ENCODE measurements at regions not wholly inside any gene's neighbourhood (a gene's known extent, or its start where the extent isn't known, plus 50 kb on each side); places are given as distances from the start of the nearest gene placed in this dataset.
"Not testable (repeated sequence)": the region's sequence is repeated elsewhere in the genome, so short reads cannot be mapped to it uniquely, and the experiment has no call there.

DNA sequence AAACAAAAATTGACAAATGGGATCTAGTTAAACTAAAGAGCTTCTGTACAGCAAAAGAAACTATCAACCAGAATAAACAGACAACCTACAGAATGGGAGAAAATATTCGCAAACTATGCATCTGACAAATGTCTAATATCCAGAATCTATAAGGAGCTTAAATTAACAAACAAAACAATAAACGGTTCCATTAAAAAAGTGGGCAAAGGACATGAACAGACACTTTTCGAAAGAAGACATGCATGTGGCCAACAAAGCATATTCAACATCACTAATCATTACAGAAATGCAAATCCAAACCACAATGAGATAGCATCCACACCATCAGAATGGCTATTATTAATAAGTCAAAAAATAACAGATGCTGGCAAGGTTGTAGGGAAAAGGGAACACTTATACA lies 50.5 kb upstream of the MED13L start:
- not testable (repeated sequence) for DNase-seq

DNA sequence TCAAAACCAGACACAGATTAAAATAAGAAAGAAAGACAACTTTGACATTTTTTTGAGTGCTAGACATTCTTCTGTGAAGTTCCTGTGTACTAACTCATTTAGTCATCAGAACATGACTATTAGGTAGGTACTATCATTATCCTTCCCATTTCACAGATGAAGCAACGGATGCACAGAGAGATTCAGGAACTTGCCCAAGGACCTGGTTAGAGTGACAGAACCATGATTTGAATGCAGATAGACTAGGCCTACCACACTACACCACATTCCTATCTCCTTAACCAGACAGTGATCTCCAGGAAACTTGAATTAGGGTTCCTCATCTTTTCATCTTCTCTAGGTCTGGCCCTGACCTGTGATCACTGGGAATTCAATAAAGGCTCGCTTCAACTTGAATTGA lies 54.4 kb upstream of the MED13L start:
- no peak for DNase-seq

DNA sequence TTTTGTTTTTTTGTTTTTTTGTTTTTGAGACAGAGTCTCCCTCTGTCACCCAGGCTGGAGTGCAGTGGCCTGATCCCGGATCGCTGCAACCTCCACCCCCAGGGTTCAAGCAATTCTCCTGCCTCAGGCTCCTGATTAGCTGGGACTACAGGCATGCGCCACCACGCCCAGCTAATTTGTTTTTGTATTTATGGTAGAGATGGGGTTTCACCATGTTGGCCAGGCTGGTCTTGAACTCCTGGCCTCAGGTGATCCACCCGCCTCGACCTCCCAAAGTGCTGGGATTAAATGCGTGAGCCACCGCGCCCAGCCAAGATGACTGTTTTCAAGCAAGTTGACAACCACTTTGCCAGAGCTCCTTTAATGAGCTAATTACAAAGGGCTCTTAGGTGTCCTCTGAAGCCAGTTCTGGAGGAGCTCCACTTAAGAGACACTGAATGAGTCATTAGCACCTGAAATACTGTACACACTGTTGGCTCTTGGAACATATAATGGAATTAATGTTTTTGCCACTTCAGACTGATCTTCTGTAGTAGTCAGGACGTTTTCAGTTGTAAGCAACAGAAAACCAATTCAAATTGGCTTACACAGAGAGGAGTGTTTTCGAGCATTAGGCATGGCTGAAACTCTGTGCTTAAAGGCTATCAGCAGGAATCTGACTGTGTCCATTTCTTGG lies 55.4 kb upstream of the MED13L start:
- no peak for DNase-seq

DNA sequence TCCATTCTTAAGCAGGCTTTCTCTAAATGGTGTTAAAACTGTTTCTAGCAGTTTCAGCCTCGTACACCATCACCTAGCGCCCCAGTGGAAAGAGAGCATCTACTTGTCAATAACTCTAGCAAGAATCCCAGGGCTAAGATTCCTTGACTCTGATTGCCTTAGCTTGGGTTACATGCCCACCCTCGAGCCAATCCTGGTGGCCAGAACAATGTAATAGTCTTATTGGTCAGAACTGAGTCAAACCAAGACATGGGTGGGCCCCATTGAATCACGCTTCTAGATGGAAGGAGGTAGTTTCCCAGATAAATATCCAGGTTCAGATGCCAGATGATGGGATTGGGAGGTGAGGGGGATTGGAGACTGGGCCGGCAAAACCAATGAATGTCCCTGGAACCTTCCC lies 55.9 kb upstream of the MED13L start:
- DNase-seq, result no peak

DNA sequence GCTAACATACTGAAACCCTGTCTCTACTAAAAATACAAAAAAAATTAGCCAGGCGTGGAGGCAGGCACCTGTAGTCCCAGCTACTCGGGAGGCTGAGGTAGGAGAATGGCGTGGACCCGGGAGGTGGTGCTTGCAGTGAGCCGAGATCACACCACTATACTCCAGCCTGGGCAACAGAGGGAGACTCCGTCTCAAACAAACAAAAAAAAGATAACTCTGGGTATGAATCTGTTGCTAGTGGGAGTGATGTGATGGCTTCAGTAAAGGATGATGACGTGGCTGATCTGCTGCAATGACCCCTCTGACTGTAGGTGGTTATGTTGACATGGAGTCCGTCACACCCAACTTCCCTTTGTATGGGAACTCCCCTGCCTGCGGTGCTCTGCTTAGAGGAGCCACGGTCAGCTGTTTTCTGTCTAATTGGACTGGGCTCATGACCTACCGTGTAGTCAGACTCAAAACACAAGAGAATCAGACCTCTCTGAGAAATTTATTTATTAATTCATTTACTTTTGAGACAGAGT lies 59.1 kb upstream of the MED13L start:
- DNase-seq, result no peak

DNA sequence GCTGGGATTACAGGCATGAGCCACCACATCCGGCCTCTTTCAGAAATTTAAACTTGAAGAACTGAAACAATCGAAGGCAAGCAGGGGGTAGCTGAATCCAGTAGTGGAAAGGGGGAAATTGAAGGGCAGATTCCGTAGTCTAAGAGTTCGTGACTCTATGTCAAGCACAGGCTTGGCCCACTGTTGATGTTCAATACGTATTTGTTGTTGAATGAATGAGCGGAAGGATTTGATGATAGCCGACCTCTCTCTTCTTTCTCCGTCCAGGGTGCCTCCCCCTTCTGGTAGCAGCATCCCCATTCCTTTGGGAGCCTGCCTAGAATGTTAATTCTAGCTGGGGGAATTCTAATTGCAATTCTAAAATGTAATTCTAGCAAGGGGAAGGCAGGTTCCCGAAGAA lies 59.8 kb upstream of the MED13L start:
- DNase-seq, result no peak

DNA sequence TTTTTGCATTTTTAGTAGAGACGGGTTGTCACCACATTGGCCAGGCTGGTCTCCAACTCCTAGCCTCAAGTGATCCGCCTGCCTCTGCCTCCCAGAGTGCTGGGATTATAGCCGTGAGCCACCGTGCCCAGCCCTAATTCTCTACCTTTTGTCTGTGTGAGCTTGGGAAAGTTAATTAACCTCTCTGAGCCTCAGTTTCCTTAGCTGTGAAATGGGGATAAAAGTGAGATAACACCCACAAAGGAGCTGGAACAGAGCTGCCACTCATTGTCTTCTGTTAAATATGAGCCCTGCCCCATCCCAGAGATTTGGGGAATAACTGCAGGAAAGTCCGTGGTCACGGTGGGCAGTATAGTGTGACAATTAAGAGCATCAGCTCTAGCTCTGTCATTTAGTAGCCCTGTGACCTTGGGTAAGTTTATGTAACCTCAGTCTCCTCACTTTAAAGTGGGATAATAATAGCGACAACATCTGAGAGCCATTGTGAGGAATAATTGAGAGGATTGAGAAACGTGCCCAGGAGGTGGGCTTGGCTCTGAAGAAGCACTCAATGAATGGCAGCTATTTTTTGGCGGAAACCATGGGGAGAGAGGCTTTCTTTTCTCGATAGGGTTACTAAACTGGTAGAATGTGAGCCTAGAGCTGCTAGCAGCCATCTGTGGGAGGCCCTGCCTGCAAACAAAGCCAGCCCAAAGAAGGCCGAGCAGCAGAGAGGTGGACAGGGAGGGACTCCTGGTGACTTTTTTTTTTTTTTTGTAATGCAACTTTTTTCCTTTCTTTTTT lies 60.8 kb upstream of the MED13L start:
- no peak for DNase-seq

DNA sequence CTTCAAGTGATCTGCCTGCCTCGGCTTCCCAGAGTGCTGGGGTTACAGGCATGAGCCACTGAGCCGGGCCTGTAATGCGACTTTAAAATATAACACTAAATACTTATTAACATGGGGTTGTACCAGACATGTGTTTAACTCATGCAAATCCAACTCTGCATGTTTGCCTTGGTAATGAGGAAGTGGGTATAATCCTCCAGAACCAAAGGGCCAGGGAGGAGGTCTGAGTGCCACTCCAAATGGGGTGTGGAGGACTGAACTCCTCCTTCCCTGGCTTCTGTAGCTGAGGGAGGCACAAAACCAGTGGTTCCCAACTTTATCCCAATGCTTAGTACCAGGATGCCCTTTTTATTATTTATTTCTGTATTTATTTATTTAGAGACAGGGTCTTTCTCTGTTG lies 61.6 kb upstream of the MED13L start:
- no peak for DNase-seq

DNA sequence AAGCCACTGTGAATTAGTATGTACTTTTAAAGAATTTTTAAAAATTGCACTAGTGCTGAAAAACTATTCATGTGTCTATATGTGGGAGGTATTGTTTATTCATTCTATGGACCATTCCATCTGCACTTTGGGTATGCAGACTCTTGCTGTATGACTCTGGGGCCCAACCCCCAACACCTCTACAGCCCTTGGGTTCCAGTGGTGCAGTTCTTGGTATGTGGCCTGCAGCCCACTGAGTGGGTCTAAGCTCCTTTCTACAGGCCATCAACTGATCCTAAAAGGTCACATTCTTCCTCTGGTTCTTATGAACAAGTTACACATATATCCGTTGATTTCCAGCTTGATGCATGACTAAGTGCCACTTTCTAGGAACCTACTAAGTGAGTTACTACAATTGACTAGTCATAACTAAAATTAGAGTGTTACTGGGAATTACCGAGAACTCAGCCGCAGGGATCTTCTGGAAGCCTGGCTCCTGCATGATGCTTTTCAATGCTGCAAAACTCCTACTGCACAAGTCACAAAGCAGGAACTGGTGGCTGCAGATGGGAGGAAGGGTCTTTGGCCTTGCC lies 62.4 kb upstream of the MED13L start:
- no peak for DNase-seq

DNA sequence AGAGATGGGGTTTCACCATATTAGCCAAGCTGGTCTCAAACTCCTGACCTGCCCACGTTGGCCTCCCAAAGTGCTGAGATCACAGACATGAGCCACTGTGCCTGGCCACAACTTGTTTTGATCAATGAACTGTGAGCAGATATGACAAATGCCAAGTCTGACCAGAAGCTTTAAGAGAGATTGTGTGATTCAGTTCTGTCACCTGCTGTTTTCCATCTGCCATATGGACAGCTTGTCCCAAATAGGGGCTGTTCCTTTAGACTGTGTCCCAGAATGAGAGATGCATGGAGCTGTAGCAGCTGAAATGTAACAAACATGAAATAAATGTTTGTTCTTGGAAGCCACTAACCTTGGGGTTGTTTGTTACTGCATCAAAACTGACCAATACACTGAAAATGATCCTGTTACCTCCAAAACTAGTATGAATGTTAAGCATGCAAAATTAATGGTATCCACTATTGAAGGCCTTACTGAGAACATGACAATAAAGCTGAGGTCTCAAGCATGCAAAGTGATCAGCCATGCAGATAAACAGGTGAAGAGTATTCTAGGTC lies 65.9 kb upstream of the MED13L start:
- DNase-seq, result no peak

DNA sequence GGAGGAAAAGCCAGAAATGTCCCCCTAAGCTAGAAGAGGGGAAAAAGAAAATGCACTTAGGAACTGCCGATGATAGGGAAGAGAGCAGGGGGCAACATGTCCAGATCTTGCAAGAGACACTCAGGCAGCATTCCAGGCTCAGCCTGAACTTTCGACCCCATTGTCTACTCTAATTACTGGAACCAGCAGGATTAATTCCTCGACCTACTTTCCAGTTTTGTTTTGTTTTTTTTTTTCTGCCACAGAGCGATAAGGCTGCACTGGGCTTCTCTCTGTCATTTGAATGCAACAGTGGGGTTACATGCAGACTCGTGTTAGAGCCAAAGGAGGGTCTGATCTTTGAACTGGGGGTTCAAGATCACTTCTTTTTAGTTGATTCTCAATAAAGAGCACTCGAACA lies 68.7 kb upstream of the MED13L start:
- DNase-seq, result no peak

DNA sequence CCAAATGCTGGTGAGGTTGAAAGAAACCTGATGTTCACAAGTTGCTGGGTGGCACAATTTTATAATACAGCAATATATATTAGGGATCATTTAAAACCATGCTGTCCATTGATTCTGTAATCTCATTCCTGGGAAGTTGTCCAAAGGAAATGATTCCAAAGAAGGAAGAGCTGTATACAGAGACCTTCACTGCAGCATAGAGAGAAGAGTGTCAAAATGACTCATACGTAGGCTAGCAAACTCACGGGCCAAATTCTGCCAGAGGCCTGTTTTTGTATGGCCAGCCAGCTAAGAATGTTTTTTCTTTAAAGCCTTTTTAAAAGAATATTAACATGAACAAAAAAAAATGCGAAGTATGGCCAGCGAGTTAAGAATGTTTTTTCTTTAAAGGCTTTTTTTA lies 69.2 kb upstream of the MED13L start:
- no peak for DNase-seq

DNA sequence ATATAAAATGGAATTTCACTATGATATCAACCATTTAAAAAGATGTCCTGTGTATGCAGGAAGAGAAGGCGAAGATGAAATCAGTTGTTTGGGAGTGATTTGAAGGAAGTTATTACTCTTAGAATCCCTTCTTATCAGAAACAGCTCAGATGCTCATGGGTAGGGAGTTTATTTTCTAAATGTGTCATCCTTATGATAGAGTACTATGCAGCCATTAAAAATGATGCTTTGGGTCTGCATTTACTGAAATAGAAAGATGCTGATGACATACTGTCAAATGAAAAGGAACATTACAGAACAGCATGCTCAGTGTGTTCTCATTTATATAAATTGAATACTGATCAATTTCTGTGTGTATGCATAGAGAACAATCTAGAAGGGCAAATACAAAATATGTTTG lies 69.8 kb upstream of the MED13L start:
- DNase-seq, result no peak

DNA sequence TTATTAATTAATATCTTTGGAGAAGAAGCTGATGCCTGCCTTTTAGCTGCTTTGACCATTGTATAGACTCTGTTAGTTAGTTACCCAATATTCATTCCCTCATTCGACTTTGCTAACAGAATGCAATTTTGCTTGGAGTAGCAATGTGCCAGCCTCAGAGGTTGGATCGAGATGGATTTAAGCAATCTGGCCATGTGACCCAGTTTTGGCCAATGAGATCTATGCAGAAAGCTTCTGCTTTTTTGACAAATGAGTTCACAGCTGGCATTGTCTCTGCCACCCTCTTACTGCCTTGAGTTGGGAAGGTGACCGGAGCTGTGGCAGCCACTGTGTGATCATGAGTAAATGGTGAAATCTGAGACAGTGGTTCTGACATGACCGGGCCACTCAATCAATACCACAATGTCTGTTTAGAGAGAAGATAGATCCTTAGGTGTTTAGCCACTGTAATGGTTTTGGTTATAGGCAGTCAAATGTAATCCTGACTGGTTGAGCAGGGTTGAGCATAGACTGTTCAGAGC lies 74.9 kb upstream of the MED13L start:
- DNase-seq, result no peak

DNA sequence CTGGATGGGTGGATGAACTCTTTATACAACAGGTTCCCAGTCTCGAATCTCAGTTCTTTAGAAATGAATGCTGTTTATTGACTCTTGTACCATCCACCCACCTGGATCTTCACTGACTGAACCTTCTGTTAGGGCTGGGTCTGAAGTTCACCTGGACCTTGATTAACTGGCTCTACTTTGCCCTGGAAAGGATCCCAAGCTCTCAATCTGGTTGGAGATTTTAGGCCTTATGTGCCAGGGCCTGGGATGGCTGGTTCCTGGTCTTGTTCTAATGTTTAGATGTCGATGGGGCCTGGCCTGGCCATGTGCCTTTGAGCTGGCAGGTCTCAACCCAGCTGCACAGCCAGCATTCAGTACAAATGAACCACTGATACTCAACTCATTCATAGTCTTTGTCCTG lies 76.5 kb upstream of the MED13L start:
- DNase-seq, result no peak

DNA sequence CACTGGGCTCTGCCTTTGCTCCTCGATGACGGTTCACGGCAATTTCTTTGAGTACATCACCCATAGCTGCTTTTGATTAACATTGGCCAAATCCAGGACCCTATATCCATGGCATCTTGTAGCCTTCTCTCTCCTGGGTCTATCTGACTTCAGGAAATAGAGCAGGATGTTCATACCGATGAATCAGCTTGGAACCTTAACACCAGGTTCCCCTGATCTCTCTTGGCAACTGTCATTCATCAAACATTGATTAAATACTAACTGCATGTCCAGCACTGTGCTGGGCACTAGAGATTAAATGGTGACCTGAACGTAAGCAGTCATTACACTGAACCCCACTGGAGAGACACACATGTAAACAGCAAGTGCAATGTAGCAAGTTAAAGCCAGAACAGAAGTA lies 77.0 kb upstream of the MED13L start:
- DNase-seq, result no peak

DNA sequence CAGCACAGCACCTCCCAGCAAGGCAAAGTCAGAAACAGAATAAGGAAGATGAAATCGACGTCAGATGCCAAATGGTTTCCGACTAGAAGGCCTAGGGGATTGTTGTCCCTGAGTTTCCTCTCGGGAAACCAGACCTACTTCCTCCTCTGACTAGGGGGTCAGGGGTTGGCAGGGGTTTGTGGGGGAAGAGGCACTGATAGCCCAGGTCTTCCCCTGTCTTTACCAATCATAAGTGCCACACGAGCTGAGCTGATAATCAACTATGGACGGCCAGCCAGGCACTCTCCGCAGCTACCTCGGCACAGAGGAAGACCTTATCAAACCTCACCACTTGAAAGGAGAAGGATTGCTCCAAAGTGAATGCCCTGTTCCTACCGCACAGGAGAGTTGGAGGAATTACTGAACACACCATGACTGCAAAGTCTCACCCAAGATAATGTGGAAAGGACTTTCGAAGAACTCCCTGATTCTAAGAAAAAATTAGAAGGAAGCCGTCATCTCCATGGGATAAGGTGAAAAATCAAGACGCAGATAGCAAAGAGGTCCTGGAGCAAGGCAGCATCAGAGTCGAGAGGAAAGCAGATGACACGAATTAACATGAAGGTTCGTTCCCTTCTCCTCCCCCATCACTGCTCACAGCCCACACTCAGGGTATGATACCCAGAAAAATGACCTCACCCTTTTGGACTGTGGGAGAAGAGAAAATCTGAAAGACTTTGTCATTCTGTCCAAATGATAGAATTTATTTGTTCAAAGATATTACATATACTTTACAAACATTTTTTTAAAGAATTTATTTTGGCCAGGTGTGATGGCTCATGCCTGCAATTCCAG lies 77.7 kb upstream of the MED13L start:
- DNase-seq, result no peak

DNA sequence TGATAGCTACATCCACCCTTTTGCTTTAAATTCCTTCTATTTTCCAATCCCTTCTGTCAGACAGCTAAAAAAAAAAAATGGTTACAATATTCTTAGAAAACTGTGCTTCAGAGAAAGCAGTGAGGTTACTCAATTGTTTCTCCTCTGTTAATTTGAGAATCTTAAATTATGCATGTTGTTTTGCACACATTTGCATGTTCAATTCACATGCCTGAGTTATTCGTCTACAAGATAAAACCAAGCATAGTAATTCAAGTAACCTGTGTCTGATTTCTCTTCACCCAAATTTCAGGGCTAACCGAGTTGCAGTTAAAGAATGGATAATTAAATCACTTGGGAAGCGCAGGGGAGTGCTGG lies 81.0 kb upstream of the MED13L start:
- no peak for DNase-seq

DNA sequence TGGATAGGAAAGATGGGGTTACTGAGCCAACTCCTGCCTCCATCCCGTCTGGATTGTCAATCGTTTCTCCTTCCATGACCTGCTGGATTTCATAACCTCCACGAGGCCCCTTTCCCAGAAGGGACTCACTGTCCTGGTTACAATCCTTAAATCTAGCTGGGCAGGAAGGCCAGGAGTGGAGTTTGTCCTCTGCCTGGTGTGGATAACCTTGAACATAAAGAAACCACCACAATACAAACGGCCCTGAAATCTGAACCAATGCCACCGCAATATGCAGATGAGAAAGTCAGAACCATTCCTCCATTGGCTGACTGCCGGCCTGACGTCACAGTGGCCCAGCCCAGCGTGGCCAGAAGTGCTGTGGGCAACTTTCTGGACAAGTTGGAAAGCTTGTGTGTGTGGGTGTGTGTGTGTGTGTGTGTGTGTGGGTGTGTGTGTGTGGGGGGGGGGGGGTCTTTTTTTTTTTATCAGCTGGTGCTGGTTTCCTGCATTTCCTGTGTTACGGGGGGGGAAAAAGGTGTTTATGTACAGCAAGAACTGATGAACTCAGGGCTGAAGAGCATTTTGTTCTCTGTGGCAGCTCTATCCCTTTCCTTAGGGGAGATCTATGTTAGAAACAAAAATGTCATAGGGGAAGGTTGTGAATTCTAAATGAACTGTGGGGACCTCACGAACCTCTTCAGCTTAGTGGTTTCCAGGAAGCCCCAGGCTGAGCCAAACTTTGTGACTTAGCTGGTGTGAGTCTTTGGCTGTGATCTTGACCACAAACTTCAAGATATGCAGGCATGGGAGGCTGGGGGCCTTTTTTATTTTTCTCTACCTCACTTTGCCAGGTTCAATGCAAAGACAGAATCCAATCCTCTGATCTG lies 81.6 kb upstream of the MED13L start:
- DNase-seq, result peak; percentile 95

DNA sequence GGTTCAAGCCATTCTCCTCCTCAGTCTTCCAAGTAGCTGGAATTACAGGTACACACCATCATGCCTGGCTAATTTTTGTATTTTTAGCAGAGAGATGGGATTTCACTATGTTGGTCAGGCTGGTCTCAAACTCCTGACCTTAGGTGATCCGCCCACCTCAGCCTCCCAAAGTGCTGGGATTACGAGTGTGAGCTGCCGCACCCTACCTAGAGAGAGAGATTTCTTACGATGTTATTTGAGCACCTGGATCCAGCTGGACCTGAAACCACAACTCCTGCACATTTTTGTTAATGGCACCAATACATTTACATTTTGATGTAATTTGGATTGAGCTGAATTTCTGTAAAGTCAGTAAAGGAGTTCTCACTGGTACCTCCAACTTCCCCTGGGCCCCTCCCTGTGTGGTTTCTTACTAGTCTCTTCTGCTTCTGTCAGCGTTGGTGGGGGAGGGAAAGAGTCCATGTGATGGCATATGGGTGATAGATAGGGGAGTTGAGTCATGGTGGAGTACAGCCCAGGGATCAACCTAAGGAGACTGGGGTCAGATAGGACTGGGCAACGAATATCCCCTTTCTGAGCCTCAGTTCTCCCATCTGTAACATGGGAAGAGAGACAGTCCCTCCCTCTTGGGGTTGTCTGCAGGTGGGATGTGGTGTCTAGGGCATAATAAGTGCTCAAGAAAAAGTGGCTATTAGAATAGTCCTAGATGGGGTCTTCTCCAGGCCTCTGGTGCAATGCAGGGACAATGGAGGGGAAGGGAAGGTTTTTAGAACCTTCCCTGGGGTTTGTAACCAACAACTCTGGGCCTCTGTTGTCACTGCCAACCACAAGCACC lies 83.3 kb upstream of the MED13L start:
- DNase-seq, result no peak
